HepG2 (cell line): ENCODE measurements at regions not wholly inside any gene's neighbourhood (a gene's known extent, or its start where the extent isn't known, plus 50 kb on each side); places are given as distances from the start of the nearest gene placed in this dataset.

Source experiments
- ATAC-seq: fragments of 200-7000 bp; cut with Tn5 transposase; 3 replicates; pipeline ENCODE4 v1.9.1; 2020; ENCODE audit warnings: mild to moderate bottlenecking, moderate library complexity
- BruUV-seq: library from RNA; stranded (reverse); fragments of 400-500 nt; replicated peaks from 2 replicates; lab custom pipeline; 2021; lab: Mats Ljungman, UMichigan
- CTCF ChIA-PET: fragments of 300-600 bp; formaldehyde crosslinking; extraction: SDS; loops from one replicate; lab custom pipeline; 2021; ENCODE audit warnings: low total read pairs, inconsistent platforms, low intra/inter-chr PET ratio; lab: Yijun Ruan, JAX
- POLR2A ChIA-PET: fragments of 350-600 bp; sonication (Branson Sonifier 250); formaldehyde crosslinking; loops from one replicate; lab custom pipeline; 2020; ENCODE audit warnings: antibody characterized with exemption, inconsistent platforms; lab: Yijun Ruan, JAX
- DNase-seq: peaks from one replicate; pipeline ENCODE4 v3.0.0-alpha.2; 2015; ENCODE audit warnings: low spot score
- FAIRE-seq: peaks from 3 replicates; lab custom pipeline; 2011; peaks lifted over from hg19 to GRCh38; lab: Jason Lieb, UNC
- H2AFZ ChIP-seq: one replicate; pipeline ENCODE4 v1.6.1; 2011; ENCODE audit warnings: low read length, inconsistent platforms
- H3K27ac ChIP-seq: fragments of 300-600 bp; 3 replicates; pipeline ENCODE4 v1.8.0; 2011; ENCODE audit warnings: mixed run types, mild to moderate bottlenecking, mixed read lengths, low read length, inconsistent platforms; ENCODE audit not compliant: insufficient read depth; ENCODE audit errors: extremely low read length
- H3K27me3 ChIP-seq, 2 experiments: fragments of 200-600 bp in 1 of 2; 2 replicates in 1 of 2; 3 replicates in 1 of 2; pipeline versions ENCODE4 v1.6.0 to v1.8.0; 2011; ENCODE audit warnings: low read length in 2 of 2, mild to moderate bottlenecking in 2 of 2, moderate library complexity in 2 of 2, inconsistent platforms in 1 of 2; ENCODE audit not compliant: insufficient read depth in 2 of 2, control insufficient read depth in 1 of 2
- H3K36me3 ChIP-seq, 2 experiments: fragments of 200-600 bp in 1 of 2; replicated peaks in 1 of 2; 2 replicates in 1 of 2; 3 replicates in 1 of 2; pipeline versions ENCODE4 v1.5.1 to v1.8.0; 2011; ENCODE audit warnings: low read length in 2 of 2, inconsistent platforms in 1 of 2; ENCODE audit not compliant: insufficient read depth in 2 of 2, control insufficient read depth in 1 of 2
- H3K4me1 ChIP-seq: 2 replicates; pipeline ENCODE4 v1.5.1; 2012; ENCODE audit warnings: low read length, inconsistent platforms; ENCODE audit not compliant: insufficient read depth
- H3K4me2 ChIP-seq: 2 replicates; pipeline ENCODE4 v1.6.0; 2011; ENCODE audit warnings: low read depth, low read length, inconsistent platforms
- H3K4me3 ChIP-seq, 3 experiments: fragments of 200-600 bp in 1 of 3; sonication (generic), shearing (Covaris generic) in 1 of 3; replicated peaks in 1 of 3; 2 replicates each; pipeline ENCODE4 v1.5.1; 2011 to 2016; ENCODE audit warnings: low read length in 3 of 3, inconsistent platforms in 2 of 3, low read depth in 2 of 3, mild to moderate bottlenecking in 2 of 3, control low read depth in 1 of 3, mixed read lengths in 1 of 3; ENCODE audit not compliant: insufficient read depth in 1 of 3
- H3K79me2 ChIP-seq: one replicate; pipeline ENCODE4 v1.6.1; 2011; ENCODE audit warnings: low read length, inconsistent platforms; ENCODE audit not compliant: insufficient read depth
- H3K9ac ChIP-seq: 2 replicates; pipeline ENCODE4 v1.6.0; 2011; ENCODE audit warnings: mild to moderate bottlenecking, low read depth, low read length, inconsistent platforms; ENCODE audit not compliant: insufficient read depth
- H3K9me3 ChIP-seq: 2 replicates; pipeline ENCODE4 v1.5.1; 2012; ENCODE audit warnings: mild to moderate bottlenecking, low read length
- H4K20me1 ChIP-seq: 2 replicates; pipeline ENCODE4 v1.6.0; 2011; ENCODE audit warnings: inconsistent platforms, mild to moderate bottlenecking, low read length, moderate library complexity; ENCODE audit not compliant: insufficient read depth
- ARNTL ChIP-seq: sonication (generic); formaldehyde crosslinking; IDR thresholded peaks from 2 replicates; pipeline ENCODE4 v1.4.0; 2020; ENCODE audit warnings: mild to moderate bottlenecking, missing genetic modification reagents
- BRCA1 ChIP-seq: sonication (generic); formaldehyde crosslinking; IDR thresholded peaks from 2 replicates; pipeline ENCODE4 v1.4.0; 2020; ENCODE audit warnings: missing genetic modification reagents
- GATAD1 ChIP-seq: IDR thresholded peaks from 2 replicates; pipeline ENCODE4 v1.6.1; 2016; ENCODE audit warnings: missing genetic modification reagents, missing compliant biosample characterization
- GMEB1 ChIP-seq: sonication (generic); formaldehyde crosslinking; IDR thresholded peaks from 2 replicates; pipeline ENCODE4 v1.5.1; 2020; ENCODE audit warnings: missing genetic modification reagents, mild to moderate bottlenecking, borderline replicate concordance
- HOXA9 ChIP-seq: sonication (generic); formaldehyde crosslinking; IDR thresholded peaks from 2 replicates; pipeline ENCODE4 v1.8.1; 2022; ENCODE audit warnings: missing genetic modification reagents, mild to moderate bottlenecking, moderate library complexity, borderline replicate concordance
- LCORL ChIP-seq, 2 experiments: fragments of 450-650 bp in 1 of 2; sonication (generic) in 1 of 2; formaldehyde crosslinking in 1 of 2; IDR thresholded peaks; 2 replicates each; pipeline versions ENCODE4 v1.5.0 to v1.6.1; 2017 to 2020; ENCODE audit warnings: antibody characterized with exemption in 1 of 2, missing genetic modification reagents in 1 of 2
- NFRKB ChIP-seq: fragments of 450-650 bp; IDR thresholded peaks from 2 replicates; pipeline ENCODE4 v1.6.1; 2017
- SNAPC2 ChIP-seq: sonication (generic); formaldehyde crosslinking; IDR thresholded peaks from 2 replicates; pipeline ENCODE4 v1.8.1; 2022; ENCODE audit warnings: mild to moderate bottlenecking, missing genetic modification reagents
- SP140L ChIP-seq: sonication (generic); formaldehyde crosslinking; IDR thresholded peaks from 2 replicates; pipeline ENCODE4 v1.4.0; 2020; ENCODE audit warnings: missing genetic modification reagents, borderline replicate concordance
- TEAD2 ChIP-seq: sonication (generic); formaldehyde crosslinking; IDR thresholded peaks from 2 replicates; pipeline ENCODE4 v1.9.0; 2021; ENCODE audit warnings: missing genetic modification reagents
- U2AF2 ChIP-seq: fragments of 200-400 bp; formaldehyde crosslinking; IDR thresholded peaks from 2 replicates; pipeline ENCODE4 v1.6.1; 2017; ENCODE audit warnings: low read depth, mild to moderate bottlenecking, low read length
- ZBTB38 ChIP-seq: sonication (generic); formaldehyde crosslinking; IDR thresholded peaks from 2 replicates; pipeline ENCODE4 v1.5.1; 2020; ENCODE audit warnings: mild to moderate bottlenecking, missing genetic modification reagents
- ZFP82 ChIP-seq: sonication (generic); formaldehyde crosslinking; IDR thresholded peaks from 2 replicates; pipeline ENCODE4 v1.5.1; 2020; ENCODE audit warnings: mild to moderate bottlenecking, missing genetic modification reagents, borderline replicate concordance
- ZNF709 ChIP-seq: sonication (generic); formaldehyde crosslinking; IDR thresholded peaks from 2 replicates; pipeline ENCODE4 v1.5.0; 2020; ENCODE audit warnings: mild to moderate bottlenecking, missing genetic modification reagents
- ZNF713 ChIP-seq: sonication (generic); formaldehyde crosslinking; IDR thresholded peaks from 2 replicates; pipeline ENCODE4 v1.4.0; 2020; ENCODE audit warnings: mild to moderate bottlenecking, missing genetic modification reagents
- WGBS: methylation state at CpG from one replicate; pipeline ENCODE4 v1.1.6; 2017; ENCODE audit warnings: low lambda C conversion rate; 5-methylcytosine and 5-hydroxymethylcytosine counted together
- in situ Hi-C: cut with HindIII; loops from 2 replicates; pipeline ENCODE4 v1.10.0; 2017; ENCODE audit warnings: low pct_unique_long_range_greater_than_20kb; ENCODE audit not compliant: extremely low pct_ligation_motif_present
- intact Hi-C: fragments of 100-400 bp; cut with micrococcal nuclease; formaldehyde crosslinking; loops from one replicate; pipeline ENCODE4 v1.10.0; 2022; ENCODE audit not compliant: unreplicated experiment
- TF ChIP-seq, protein P1 (sequence below): sonication (generic); formaldehyde crosslinking; IDR thresholded peaks from 2 replicates; pipeline ENCODE4 v1.4.0; 2020; ENCODE audit warnings: missing genetic modification reagents
- TF ChIP-seq, protein P2 (sequence below): sonication (generic); formaldehyde crosslinking; IDR thresholded peaks from 2 replicates; pipeline ENCODE4 v1.5.0; 2020; ENCODE audit warnings: mild to moderate bottlenecking, missing genetic modification reagents, moderate library complexity
- TF ChIP-seq, protein P3 (sequence below): sonication (generic); formaldehyde crosslinking; IDR thresholded peaks from 2 replicates; pipeline ENCODE4 v1.5.0; 2020; ENCODE audit warnings: missing genetic modification reagents

GRCh38 chr2:16190446-16191270, 250.3 kb downstream of the MYCN start:
- H3K4me1 ChIP-seq = peaks cover 12% of the 10 kb centered on the region
- H3K27ac ChIP-seq = no peak overlapping the region
- H3K4me3 ChIP-seq = no peak overlapping the region
- H3K4me2 ChIP-seq = no peak overlapping the region
- DNase-seq (no peak), ATAC-seq (no peak), FAIRE-seq (no peak)
- intact Hi-C loops = no loop called here
- no peaks in the 10 kb centered on the region; a peak in 1 of 5 replicates for H3K27me3 ChIP-seq
- H4K20me1 ChIP-seq = no peaks in the 10 kb centered on the region
- H3K36me3 ChIP-seq = no peaks in the 10 kb centered on the region
- POLR2A ChIA-PET = no interaction called here
- H3K9ac ChIP-seq = no peak overlapping the region
- H3K79me2 ChIP-seq = no peaks in the 10 kb centered on the region
- no peaks in the 10 kb centered on the region for H3K9me3 ChIP-seq
- in situ Hi-C loops = no loop called here
- no peak overlapping the region for H2AFZ ChIP-seq
- 66% methylated on average over 8 of the region's 8 CpGs for WGBS
- CTCF ChIA-PET = no interaction called here
- BruUV-seq = no TSS peak
- TF ChIP-seq BRCA1 (CRISPR knock-in tag) (no peak), GATAD1 (CRISPR knock-in tag) (no peak), ZNF709 (CRISPR knock-in tag) (no peak), TEAD2 (CRISPR knock-in tag) (no peak), ARNTL (CRISPR knock-in tag) (no peak), U2AF2 (no peak), NFRKB (no peak), ZFP82 (no peak), SNAPC2 (CRISPR knock-in tag) (no peak), ZBTB38 (CRISPR knock-in tag) (no peak), HOXA9 (CRISPR knock-in tag) (no peak), SP140L (CRISPR knock-in tag) (no peak), ZNF713 (CRISPR knock-in tag) (no peak), GMEB1 (CRISPR knock-in tag) (no peak), LCORL (IDR thresholded peaks at IDR 0.05) (no peak), LCORL (CRISPR knock-in tag; IDR thresholded peaks at IDR 0.05) (no peak)
- TF ChIP-seq, protein P1, sequence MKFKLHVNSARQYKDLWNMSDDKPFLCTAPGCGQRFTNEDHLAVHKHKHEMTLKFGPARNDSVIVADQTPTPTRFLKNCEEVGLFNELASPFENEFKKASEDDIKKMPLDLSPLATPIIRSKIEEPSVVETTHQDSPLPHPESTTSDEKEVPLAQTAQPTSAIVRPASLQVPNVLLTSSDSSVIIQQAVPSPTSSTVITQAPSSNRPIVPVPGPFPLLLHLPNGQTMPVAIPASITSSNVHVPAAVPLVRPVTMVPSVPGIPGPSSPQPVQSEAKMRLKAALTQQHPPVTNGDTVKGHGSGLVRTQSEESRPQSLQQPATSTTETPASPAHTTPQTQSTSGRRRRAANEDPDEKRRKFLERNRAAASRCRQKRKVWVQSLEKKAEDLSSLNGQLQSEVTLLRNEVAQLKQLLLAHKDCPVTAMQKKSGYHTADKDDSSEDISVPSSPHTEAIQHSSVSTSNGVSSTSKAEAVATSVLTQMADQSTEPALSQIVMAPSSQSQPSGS (CRISPR knock-in tag) = no peak
- TF ChIP-seq, protein P2, sequence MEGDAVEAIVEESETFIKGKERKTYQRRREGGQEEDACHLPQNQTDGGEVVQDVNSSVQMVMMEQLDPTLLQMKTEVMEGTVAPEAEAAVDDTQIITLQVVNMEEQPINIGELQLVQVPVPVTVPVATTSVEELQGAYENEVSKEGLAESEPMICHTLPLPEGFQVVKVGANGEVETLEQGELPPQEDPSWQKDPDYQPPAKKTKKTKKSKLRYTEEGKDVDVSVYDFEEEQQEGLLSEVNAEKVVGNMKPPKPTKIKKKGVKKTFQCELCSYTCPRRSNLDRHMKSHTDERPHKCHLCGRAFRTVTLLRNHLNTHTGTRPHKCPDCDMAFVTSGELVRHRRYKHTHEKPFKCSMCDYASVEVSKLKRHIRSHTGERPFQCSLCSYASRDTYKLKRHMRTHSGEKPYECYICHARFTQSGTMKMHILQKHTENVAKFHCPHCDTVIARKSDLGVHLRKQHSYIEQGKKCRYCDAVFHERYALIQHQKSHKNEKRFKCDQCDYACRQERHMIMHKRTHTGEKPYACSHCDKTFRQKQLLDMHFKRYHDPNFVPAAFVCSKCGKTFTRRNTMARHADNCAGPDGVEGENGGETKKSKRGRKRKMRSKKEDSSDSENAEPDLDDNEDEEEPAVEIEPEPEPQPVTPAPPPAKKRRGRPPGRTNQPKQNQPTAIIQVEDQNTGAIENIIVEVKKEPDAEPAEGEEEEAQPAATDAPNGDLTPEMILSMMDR (CRISPR knock-in tag) = no peak
- TF ChIP-seq, protein P3, sequence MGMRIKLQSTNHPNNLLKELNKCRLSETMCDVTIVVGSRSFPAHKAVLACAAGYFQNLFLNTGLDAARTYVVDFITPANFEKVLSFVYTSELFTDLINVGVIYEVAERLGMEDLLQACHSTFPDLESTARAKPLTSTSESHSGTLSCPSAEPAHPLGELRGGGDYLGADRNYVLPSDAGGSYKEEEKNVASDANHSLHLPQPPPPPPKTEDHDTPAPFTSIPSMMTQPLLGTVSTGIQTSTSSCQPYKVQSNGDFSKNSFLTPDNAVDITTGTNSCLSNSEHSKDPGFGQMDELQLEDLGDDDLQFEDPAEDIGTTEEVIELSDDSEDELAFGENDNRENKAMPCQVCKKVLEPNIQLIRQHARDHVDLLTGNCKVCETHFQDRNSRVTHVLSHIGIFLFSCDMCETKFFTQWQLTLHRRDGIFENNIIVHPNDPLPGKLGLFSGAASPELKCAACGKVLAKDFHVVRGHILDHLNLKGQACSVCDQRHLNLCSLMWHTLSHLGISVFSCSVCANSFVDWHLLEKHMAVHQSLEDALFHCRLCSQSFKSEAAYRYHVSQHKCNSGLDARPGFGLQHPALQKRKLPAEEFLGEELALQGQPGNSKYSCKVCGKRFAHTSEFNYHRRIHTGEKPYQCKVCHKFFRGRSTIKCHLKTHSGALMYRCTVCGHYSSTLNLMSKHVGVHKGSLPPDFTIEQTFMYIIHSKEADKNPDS (CRISPR knock-in tag) = no peak
